Activated B cell treated with CpG ODN at 0.5 μM for 24 hours (primary cell): ENCODE measurements at regions not wholly inside any gene's neighbourhood (a gene's known extent, or its start where the extent isn't known, plus 50 kb on each side); places are given as distances from the start of the nearest gene placed in this dataset.

Experiments
- ATAC-seq: fragments of 200-7000 bp; cut with Tn5 transposase; one replicate; pipeline ENCODE4 v1.10.0; 2021; ENCODE audit warnings: low read depth, mild to moderate bottlenecking, moderate library complexity
- CTCF ChIA-PET: fragments of 350-600 bp; sonication (Branson Sonifier 250); formaldehyde crosslinking; loops from one replicate; lab custom pipeline; 2021; ENCODE audit warnings: antibody characterized with exemption; lab: Charles Lee
- POLR2A ChIA-PET: fragments of 350-600 bp; sonication (Branson Sonifier 250); formaldehyde crosslinking; loops from one replicate; lab custom pipeline; 2021; ENCODE audit warnings: antibody characterized with exemption; lab: Charles Lee
- DNase-seq: peaks from one replicate; pipeline ENCODE4 v3.0.0; 2022
- H3K27ac Mint-ChIP-seq: one replicate; pipeline ENCODE4 v1.8.0; 2020; ENCODE audit warnings: mixed read lengths
- H3K27me3 Mint-ChIP-seq: one replicate; pipeline ENCODE4 v1.8.0; 2021; ENCODE audit warnings: mixed read lengths
- H3K36me3 Mint-ChIP-seq: one replicate; pipeline ENCODE4 v1.8.0; 2021; ENCODE audit warnings: low read depth, mixed read lengths
- H3K4me1 Mint-ChIP-seq: one replicate; pipeline ENCODE4 v1.8.0; 2021; ENCODE audit warnings: mixed read lengths
- H3K4me3 Mint-ChIP-seq: one replicate; pipeline ENCODE4 v1.8.0; 2020; ENCODE audit warnings: mild to moderate bottlenecking, mixed read lengths
- H3K9me3 Mint-ChIP-seq: one replicate; pipeline ENCODE4 v1.8.0; 2020; ENCODE audit warnings: mixed read lengths
- intact Hi-C: fragments of 100-400 bp; cut with micrococcal nuclease; formaldehyde crosslinking; loops from one replicate; pipeline ENCODE4 v1.15.1; 2024
- TF ChIP-seq, protein P1 (sequence below): fragments of 200-600 bp; IDR thresholded peaks from one replicate; pipeline ENCODE4 v1.8.0; 2022; ENCODE audit warnings: antibody characterized with exemption, mild to moderate bottlenecking

DNA sequence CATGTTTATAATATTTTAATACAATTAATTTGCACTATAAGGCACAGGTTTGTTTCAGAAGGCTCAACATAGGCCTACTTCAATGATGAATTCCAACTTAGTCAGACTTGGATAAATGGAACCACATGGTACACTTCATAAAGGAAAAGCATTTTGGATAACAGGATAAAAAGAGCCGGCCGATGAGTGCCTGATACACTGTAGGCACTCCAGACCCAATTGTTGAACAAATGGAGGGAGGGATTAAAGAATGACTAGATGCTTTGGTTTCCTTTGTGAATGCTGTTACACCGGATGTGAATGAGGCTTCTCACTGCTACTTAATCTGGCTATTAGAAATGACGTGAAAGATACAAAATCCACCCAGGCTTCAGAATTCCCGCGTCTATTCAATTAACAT is 104.1 kb upstream of the KCTD1 start:
- intact Hi-C loops: no loop called here
- ChIA-PET CTCF (interaction anchor here (1.2 kb wide), 1 partner anchor 269 kb away, joined by 3 read pairs; no protein-coding TSS in a partner anchor), POLR2A (no interaction called here)
- ATAC-seq (no peak), DNase-seq (no peak)
- Mint-ChIP-seq H3K36me3 (no peaks in the 10 kb centered on the region), H3K27ac (no peak overlapping the region), H3K27me3 (peaks cover 46% of the 10 kb centered on the region), H3K9me3 (no peaks in the 10 kb centered on the region), H3K4me3 (no peak overlapping the region), H3K4me1 (peaks cover 11% of the 10 kb centered on the region)
- TF ChIP-seq, protein P1, sequence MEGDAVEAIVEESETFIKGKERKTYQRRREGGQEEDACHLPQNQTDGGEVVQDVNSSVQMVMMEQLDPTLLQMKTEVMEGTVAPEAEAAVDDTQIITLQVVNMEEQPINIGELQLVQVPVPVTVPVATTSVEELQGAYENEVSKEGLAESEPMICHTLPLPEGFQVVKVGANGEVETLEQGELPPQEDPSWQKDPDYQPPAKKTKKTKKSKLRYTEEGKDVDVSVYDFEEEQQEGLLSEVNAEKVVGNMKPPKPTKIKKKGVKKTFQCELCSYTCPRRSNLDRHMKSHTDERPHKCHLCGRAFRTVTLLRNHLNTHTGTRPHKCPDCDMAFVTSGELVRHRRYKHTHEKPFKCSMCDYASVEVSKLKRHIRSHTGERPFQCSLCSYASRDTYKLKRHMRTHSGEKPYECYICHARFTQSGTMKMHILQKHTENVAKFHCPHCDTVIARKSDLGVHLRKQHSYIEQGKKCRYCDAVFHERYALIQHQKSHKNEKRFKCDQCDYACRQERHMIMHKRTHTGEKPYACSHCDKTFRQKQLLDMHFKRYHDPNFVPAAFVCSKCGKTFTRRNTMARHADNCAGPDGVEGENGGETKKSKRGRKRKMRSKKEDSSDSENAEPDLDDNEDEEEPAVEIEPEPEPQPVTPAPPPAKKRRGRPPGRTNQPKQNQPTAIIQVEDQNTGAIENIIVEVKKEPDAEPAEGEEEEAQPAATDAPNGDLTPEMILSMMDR: no peak

DNA sequence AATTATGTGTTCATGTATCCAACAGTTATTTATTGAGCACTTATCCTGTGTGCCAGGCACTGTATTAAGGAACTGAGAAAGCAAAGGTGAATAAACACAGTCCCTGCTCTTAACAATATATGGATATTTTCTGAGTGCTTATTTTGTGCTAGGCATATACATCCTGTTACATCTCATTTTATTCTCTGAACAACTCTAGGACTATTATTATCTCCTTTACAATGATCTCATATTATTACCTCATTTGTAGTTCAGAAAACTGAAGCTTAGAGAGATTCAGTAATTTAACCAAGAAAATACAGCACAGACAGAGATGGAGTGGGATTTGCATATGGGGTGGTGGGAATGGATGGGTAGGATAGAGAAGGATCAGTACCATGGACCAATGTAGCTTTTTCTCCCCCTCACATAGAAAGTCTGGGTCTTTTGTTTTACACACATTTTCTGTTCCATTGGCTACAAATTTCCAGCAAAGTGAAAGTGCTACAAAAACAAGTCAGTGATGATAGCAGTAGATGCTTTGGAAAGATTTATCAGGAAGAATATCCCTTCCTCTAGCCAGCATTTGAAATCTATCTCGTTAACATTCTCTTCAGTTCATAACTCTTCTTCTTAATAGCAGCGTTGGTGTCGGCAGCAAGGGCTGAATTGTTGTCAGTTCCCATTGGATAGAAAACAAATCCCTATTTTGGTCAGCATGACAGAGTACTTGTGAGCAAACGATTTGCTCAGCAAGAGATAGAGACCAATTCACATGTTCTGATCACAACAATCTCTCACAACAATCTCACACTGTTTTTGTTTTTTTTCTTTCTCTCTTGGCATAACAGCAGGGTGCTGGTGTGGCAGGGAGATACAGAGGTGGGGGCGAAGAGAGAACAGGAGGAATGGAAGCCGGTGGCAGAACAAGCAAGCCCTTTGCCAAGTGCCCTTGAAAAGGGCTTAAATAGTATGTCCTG is 102.2 kb upstream of the KCTD1 start:
- H3K9me3 Mint-ChIP-seq: no peaks in the 10 kb centered on the region
- ChIA-PET POLR2A (no interaction called here), CTCF (interaction anchor here (2.5 kb wide), 1 partner anchor 267 kb away, joined by 10 read pairs; no protein-coding TSS in a partner anchor)
- H3K4me3 Mint-ChIP-seq: no peak overlapping the region
- TF ChIP-seq, protein P1: no peak
- intact Hi-C loops: no loop called here
- no peak for ATAC-seq
- H3K4me1 Mint-ChIP-seq: peaks cover 4% of the 10 kb centered on the region
- DNase-seq: no peak
- H3K27ac Mint-ChIP-seq: no peak overlapping the region
- peaks cover 42% of the 10 kb centered on the region for H3K27me3 Mint-ChIP-seq
- no peaks in the 10 kb centered on the region for H3K36me3 Mint-ChIP-seq

DNA sequence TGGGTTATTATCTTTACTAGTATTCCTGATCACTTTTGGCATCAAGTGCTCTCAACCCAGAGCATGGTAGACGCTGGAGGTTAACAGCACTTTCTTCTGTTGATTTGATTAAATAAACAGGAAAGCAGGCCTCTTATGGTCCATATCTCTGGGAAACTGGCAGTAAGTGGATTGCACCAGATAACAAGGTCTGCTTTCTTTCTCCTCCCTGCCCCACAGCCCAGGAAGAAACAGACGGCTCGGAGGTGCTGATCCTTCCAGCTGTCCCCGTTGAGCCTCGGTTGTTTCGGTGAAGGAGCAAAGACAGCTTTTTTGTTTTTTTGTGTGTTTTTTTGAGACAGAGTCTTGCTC is 100.8 kb upstream of the KCTD1 start:
- TF ChIP-seq, protein P1: no peak
- Mint-ChIP-seq H3K27me3 (peaks cover 30% of the 10 kb centered on the region), H3K4me1 (no peaks in the 10 kb centered on the region), H3K27ac (no peak overlapping the region), H3K4me3 (no peak overlapping the region), H3K36me3 (no peaks in the 10 kb centered on the region), H3K9me3 (no peaks in the 10 kb centered on the region)
- intact Hi-C loops: loop anchor here (1.0 to 5.0 kb wide), 3 partner anchors 102 to 266 kb away; partner anchors contain the start of gene KCTD1
- ChIA-PET CTCF (interaction anchor here (2.5 kb wide), 1 partner anchor 266 kb away, joined by 10 read pairs; no protein-coding TSS in a partner anchor), POLR2A (no interaction called here)
- DNase-seq (no peak), ATAC-seq (no peak)

DNA sequence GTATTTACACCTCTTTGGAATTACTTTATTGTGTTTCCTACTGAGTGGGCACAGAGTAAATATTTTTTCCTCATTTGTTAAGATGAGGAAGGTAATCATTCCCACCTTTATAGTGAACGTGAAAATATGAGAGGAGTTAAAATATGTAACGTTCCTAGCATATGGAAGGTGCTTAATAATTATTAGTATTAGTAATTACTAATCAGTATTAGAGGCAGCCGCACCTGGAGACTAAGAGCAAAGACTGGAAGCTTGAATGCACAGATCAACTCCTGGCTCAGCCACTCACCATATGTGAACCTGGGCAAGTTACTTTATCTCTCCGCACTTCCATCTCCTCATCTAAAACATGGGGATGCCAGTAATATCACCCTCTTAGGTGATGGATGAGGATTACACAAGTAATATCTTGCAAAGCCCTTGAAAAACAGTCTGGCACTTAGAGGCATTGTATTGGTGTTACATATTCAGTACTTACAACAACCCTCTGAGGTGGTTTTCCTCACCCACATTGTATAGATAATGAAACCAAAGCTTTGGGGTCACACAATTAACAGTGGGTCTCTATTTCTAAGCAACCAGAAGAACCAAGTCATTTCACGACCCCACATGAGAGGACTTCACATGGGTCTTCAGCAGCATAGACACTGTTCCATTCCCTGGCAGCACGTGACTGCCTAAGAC is 100.3 kb upstream of the KCTD1 start:
- CTCF ChIA-PET: interaction anchor here (2.5 kb wide), 1 partner anchor 265 kb away, joined by 10 read pairs; no protein-coding TSS in a partner anchor
- TF ChIP-seq, protein P1: no peak
- no peak overlapping the region for H3K27ac Mint-ChIP-seq

DNA sequence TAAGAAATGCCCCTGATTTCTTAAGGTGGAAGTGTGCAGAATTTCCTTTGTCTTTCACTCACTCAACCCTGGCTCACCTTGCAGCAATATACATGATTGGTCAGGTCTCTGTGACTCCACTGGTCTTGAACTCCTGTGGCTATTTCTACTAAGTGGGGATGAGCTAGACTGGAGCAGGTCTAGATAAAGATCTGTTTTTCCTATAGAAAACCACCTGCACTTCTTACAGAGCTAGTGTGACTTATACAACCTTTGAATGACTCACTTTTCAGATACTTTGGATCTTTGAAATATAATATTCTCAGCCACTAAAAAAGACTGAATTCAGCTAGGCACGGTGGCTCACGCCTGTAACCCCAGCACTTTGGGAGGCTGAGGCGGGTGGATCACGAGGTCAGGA is 98.5 kb upstream of the KCTD1 start:
- Mint-ChIP-seq H3K36me3 (no peaks in the 10 kb centered on the region), H3K27ac (no peak overlapping the region), H3K9me3 (no peaks in the 10 kb centered on the region), H3K4me1 (no peaks in the 10 kb centered on the region), H3K27me3 (peaks cover 30% of the 10 kb centered on the region), H3K4me3 (no peak overlapping the region)
- intact Hi-C loops: loop anchor here (5.0 kb wide), 1 partner anchor 100 kb away; the partner anchor contains the start of gene KCTD1
- ChIA-PET CTCF (interaction anchor here (1.5 to 1.8 kb wide), 2 partner anchors 242 to 263 kb away, joined by 4 to 7 read pairs; no protein-coding TSS in a partner anchor), POLR2A (no interaction called here)
- ATAC-seq: no peak
- DNase-seq: no peak
- TF ChIP-seq, protein P1: no peak

More for the DNA sequence above, 100.3 kb upstream of the KCTD1 start:
- Mint-ChIP-seq H3K4me1 (no peaks in the 10 kb centered on the region), H3K9me3 (no peaks in the 10 kb centered on the region), H3K27me3 (peaks cover 32% of the 10 kb centered on the region), H3K36me3 (no peaks in the 10 kb centered on the region), H3K4me3 (no peak overlapping the region)
- no peak for ATAC-seq
- DNase-seq: no peak
- POLR2A ChIA-PET: no interaction called here
- intact Hi-C loops: loop anchor here (1.0 to 5.0 kb wide), 3 partner anchors 101 to 265 kb away; partner anchors contain the start of gene KCTD1
